ENCODE measurements at regions not wholly inside any gene's neighbourhood (a gene's known extent, or its start where the extent isn't known, plus 50 kb on each side); places are given as distances from the start of the nearest gene placed in this dataset.

GRCh38 chr7:155984609-155985405, 172.5 kb upstream of the SHH start:
- Histone ChIP-seq H3K27me3 (ENCODE audit: low read depth, low read length) (no peaks in the 10 kb centered on the region), H3K36me3 (ENCODE audit: control insufficient read depth in 1 of 2, insufficient read depth in 2 of 2, low read length in 2 of 2) (no peaks in the 10 kb centered on the region), H3K9me3 (ENCODE audit: control insufficient read depth in 1 of 2, low read length in 2 of 2) (peaks cover 0 to 5% of the 10 kb centered on the region in 2 donors), H3K4me3 (ENCODE audit: low read depth in 1 of 2, low read length in 2 of 2) (no peak overlapping the region), H3K27ac (ENCODE audit: low read length) (no peak overlapping the region), H3K4me1 (ENCODE audit: control insufficient read depth in 1 of 2, insufficient read depth in 2 of 2, low read length in 2 of 2) (no peaks in the 10 kb centered on the region)

- H3K9me3 ChIP-seq (ENCODE audit: control insufficient read depth in 1 of 2, low read length in 2 of 2), result no peaks in the 10 kb centered on the region
- H3K27me3 ChIP-seq (ENCODE audit: low read depth, low read length), result no peaks in the 10 kb centered on the region
- H3K4me1 ChIP-seq (ENCODE audit: control insufficient read depth in 1 of 2, insufficient read depth in 2 of 2, low read length in 2 of 2), result no peaks in the 10 kb centered on the region
- H3K27ac ChIP-seq (ENCODE audit: low read length), result no peak overlapping the region
- no peak overlapping the region for H3K4me3 ChIP-seq (ENCODE audit: low read depth in 1 of 2, low read length in 2 of 2)
- H3K36me3 ChIP-seq (ENCODE audit: control insufficient read depth in 1 of 2, insufficient read depth in 2 of 2, low read length in 2 of 2), result no peaks in the 10 kb centered on the region
These were observed 171.8 kb upstream of the SHH start for GRCh38 chr7:155984028-155984580.

- Histone ChIP-seq H3K9me3 (ENCODE audit: control insufficient read depth in 1 of 2, low read length in 2 of 2) (no peaks in the 10 kb centered on the region), H3K36me3 (ENCODE audit: control insufficient read depth in 1 of 2, insufficient read depth in 2 of 2, low read length in 2 of 2) (no peaks in the 10 kb centered on the region), H3K4me1 (ENCODE audit: control insufficient read depth in 1 of 2, insufficient read depth in 2 of 2, low read length in 2 of 2) (no peaks in the 10 kb centered on the region), H3K27me3 (ENCODE audit: low read depth, low read length) (no peaks in the 10 kb centered on the region), H3K4me3 (ENCODE audit: low read depth in 1 of 2, low read length in 2 of 2) (no peak overlapping the region), H3K27ac (ENCODE audit: low read length) (no peak overlapping the region)
These were observed 171.0 kb upstream of the SHH start for GRCh38 chr7:155983176-155983815.

- Histone ChIP-seq H3K4me3 (ENCODE audit: low read depth in 1 of 2, low read length in 2 of 2) (no peak overlapping the region), H3K27me3 (ENCODE audit: low read depth, low read length) (no peaks in the 10 kb centered on the region), H3K4me1 (ENCODE audit: control insufficient read depth in 1 of 2, insufficient read depth in 2 of 2, low read length in 2 of 2) (no peaks in the 10 kb centered on the region), H3K36me3 (ENCODE audit: control insufficient read depth in 1 of 2, insufficient read depth in 2 of 2, low read length in 2 of 2) (no peaks in the 10 kb centered on the region), H3K9me3 (ENCODE audit: control insufficient read depth in 1 of 2, low read length in 2 of 2) (no peaks in the 10 kb centered on the region), H3K27ac (ENCODE audit: low read length) (no peak overlapping the region)
These were observed 169.4 kb upstream of the SHH start for GRCh38 chr7:155981703-155982102.

- Histone ChIP-seq H3K27me3 (ENCODE audit: low read depth, low read length) (no peaks in the 10 kb centered on the region), H3K27ac (ENCODE audit: low read length) (no peak overlapping the region), H3K4me1 (ENCODE audit: control insufficient read depth in 1 of 2, insufficient read depth in 2 of 2, low read length in 2 of 2) (no peaks in the 10 kb centered on the region), H3K36me3 (ENCODE audit: control insufficient read depth in 1 of 2, insufficient read depth in 2 of 2, low read length in 2 of 2) (no peaks in the 10 kb centered on the region), H3K4me3 (ENCODE audit: low read depth in 1 of 2, low read length in 2 of 2) (no peak overlapping the region), H3K9me3 (ENCODE audit: control insufficient read depth in 1 of 2, low read length in 2 of 2) (no peaks in the 10 kb centered on the region)
These were observed 168.6 kb upstream of the SHH start for GRCh38 chr7:155980841-155981240.

- H3K4me1 ChIP-seq (ENCODE audit: control insufficient read depth in 1 of 2, insufficient read depth in 2 of 2, low read length in 2 of 2), result no peaks in the 10 kb centered on the region
- no peaks in the 10 kb centered on the region for H3K27me3 ChIP-seq (ENCODE audit: low read depth, low read length)
- no peaks in the 10 kb centered on the region for H3K36me3 ChIP-seq (ENCODE audit: control insufficient read depth in 1 of 2, insufficient read depth in 2 of 2, low read length in 2 of 2)
- H3K9me3 ChIP-seq (ENCODE audit: control insufficient read depth in 1 of 2, low read length in 2 of 2), result no peaks in the 10 kb centered on the region
- H3K4me3 ChIP-seq (ENCODE audit: low read depth in 1 of 2, low read length in 2 of 2), result no peak overlapping the region
- H3K27ac ChIP-seq (ENCODE audit: low read length), result no peak overlapping the region
These were observed 167.7 kb upstream of the SHH start for GRCh38 chr7:155979994-155980393.

GRCh38 chr7:155979566-155979965, 167.3 kb upstream of the SHH start:
- Histone ChIP-seq H3K4me3 (ENCODE audit: low read depth in 1 of 2, low read length in 2 of 2) (no peak overlapping the region), H3K36me3 (ENCODE audit: control insufficient read depth in 1 of 2, insufficient read depth in 2 of 2, low read length in 2 of 2) (no peaks in the 10 kb centered on the region), H3K4me1 (ENCODE audit: control insufficient read depth in 1 of 2, insufficient read depth in 2 of 2, low read length in 2 of 2) (no peaks in the 10 kb centered on the region), H3K27me3 (ENCODE audit: low read depth, low read length) (no peaks in the 10 kb centered on the region), H3K9me3 (ENCODE audit: control insufficient read depth in 1 of 2, low read length in 2 of 2) (no peaks in the 10 kb centered on the region), H3K27ac (ENCODE audit: low read length) (no peak overlapping the region)

GRCh38 chr7:155975490-155975889, 163.2 kb upstream of the SHH start:
- Histone ChIP-seq H3K4me1 (ENCODE audit: control insufficient read depth in 1 of 2, insufficient read depth in 2 of 2, low read length in 2 of 2) (no peaks in the 10 kb centered on the region), H3K9me3 (ENCODE audit: control insufficient read depth in 1 of 2, low read length in 2 of 2) (no peaks in the 10 kb centered on the region), H3K27ac (ENCODE audit: low read length) (no peak overlapping the region), H3K36me3 (ENCODE audit: control insufficient read depth in 1 of 2, insufficient read depth in 2 of 2, low read length in 2 of 2) (no peaks in the 10 kb centered on the region), H3K4me3 (ENCODE audit: low read depth in 1 of 2, low read length in 2 of 2) (no peak overlapping the region), H3K27me3 (ENCODE audit: low read depth, low read length) (no peaks in the 10 kb centered on the region)

- H3K27ac ChIP-seq (ENCODE audit: low read length), result no peak overlapping the region
- H3K4me3 ChIP-seq (ENCODE audit: low read depth in 1 of 2, low read length in 2 of 2), result no peak overlapping the region
- no peaks in the 10 kb centered on the region for H3K27me3 ChIP-seq (ENCODE audit: low read depth, low read length)
- H3K36me3 ChIP-seq (ENCODE audit: control insufficient read depth in 1 of 2, insufficient read depth in 2 of 2, low read length in 2 of 2), result no peaks in the 10 kb centered on the region
- no peaks in the 10 kb centered on the region for H3K9me3 ChIP-seq (ENCODE audit: control insufficient read depth in 1 of 2, low read length in 2 of 2)
- no peaks in the 10 kb centered on the region for H3K4me1 ChIP-seq (ENCODE audit: control insufficient read depth in 1 of 2, insufficient read depth in 2 of 2, low read length in 2 of 2)
These were observed 162.1 kb upstream of the SHH start for GRCh38 chr7:155974186-155974897.

GRCh38 chr7:155973451-155973997, 161.3 kb upstream of the SHH start:
- Histone ChIP-seq H3K9me3 (ENCODE audit: control insufficient read depth in 1 of 2, low read length in 2 of 2) (no peaks in the 10 kb centered on the region), H3K27me3 (ENCODE audit: low read depth, low read length) (no peaks in the 10 kb centered on the region), H3K4me3 (ENCODE audit: low read depth in 1 of 2, low read length in 2 of 2) (no peak overlapping the region), H3K36me3 (ENCODE audit: control insufficient read depth in 1 of 2, insufficient read depth in 2 of 2, low read length in 2 of 2) (no peaks in the 10 kb centered on the region), H3K27ac (ENCODE audit: low read length) (no peak overlapping the region), H3K4me1 (ENCODE audit: control insufficient read depth in 1 of 2, insufficient read depth in 2 of 2, low read length in 2 of 2) (no peaks in the 10 kb centered on the region)
